Fibroblast of peridontal ligament (primary cell): ENCODE measurements at regions not wholly inside any gene's neighbourhood (a gene's known extent, or its start where the extent isn't known, plus 50 kb on each side); places are given as distances from the start of the nearest gene placed in this dataset.
"Not testable (repeated sequence)": the region's sequence is repeated elsewhere in the genome, so short reads cannot be mapped to it uniquely, and the experiment has no call there.

Experiments used
- DNase-seq: peaks from one replicate; pipeline ENCODE4 v3.0.0-alpha.2; 2010; ENCODE audit errors: extremely low read depth

DNA sequence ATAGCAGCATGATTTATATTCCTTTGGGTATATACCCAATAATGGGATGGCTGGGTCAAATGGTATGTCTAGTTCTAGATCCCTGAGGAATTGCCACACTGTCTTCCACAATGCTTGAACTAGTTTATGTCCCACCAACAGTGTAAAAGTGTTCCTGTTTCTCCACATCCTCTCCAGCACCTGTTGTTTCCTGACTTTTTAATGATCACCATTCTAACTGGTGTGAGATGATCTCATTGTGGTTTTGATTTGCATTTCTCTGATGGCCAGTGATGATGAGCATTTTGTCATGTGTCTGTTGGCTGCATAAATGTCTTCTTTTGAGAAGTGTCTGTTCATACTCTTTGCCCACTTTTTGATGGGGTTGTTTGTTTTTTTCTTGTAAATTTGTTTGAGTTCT is 54.0 kb upstream of the GPR89A start:
- not testable (repeated sequence) for DNase-seq

- DNase-seq = no peak
Measured at GRCh38 chr1:145545055-145545454, 62.7 kb upstream of the GPR89A start.

DNA sequence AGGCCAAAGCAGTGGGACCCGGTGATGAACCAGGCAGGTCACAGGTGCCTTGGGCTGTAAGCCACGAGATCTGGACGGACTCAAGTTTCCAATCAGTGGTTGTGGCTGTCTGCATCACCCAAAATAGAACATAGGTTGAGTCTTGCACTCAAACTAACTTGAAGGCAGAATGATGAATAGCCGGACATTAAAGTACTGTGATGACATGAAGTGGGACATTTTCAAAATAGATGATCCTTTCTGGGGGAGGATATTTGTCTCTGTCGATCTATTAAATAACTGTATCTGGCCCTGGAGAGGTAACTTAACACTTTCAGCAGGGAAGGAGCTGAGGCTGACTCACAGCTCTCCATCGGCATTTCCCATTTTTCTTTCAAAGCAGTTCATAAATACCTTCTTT is 66.1 kb upstream of the GPR89A start:
- DNase-seq = peak; percentile 18

- DNase-seq = peak; percentile 54
Measured at GRCh38 chr1:145541246-145541645, 66.5 kb upstream of the GPR89A start.

- DNase-seq = peak; percentile 48
Measured at GRCh38 chr1:145538118-145538882, 69.5 kb upstream of the GPR89A start.

DNA sequence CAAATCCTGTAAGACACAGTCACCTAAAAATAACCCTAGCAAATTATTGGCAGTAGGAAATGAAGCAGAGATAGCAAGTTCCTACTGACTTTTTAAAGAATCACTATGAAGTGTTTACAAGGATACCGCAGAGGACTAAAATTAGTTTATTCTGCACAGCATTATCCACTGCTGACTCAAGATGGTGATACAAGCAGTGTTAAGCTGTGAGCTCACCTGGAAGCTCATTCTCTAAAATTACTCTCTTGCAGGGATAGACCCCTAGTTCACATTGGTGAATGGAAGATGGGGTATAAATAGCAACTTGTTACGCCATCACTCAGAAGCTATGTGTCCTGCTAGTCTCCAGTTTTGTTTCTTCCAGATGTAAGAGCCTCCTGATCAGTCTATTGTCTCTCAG is 70.8 kb upstream of the GPR89A start:
- DNase-seq = peak; percentile 52

GRCh38 chr1:145535461-145535860 is 72.3 kb upstream of the GPR89A start:
- peak; percentile 43 for DNase-seq

GRCh38 chr1:145528068-145528564 is 79.7 kb upstream of the GPR89A start:
- not testable (repeated sequence) for DNase-seq

GRCh38 chr1:145520159-145520558 is 87.6 kb upstream of the GPR89A start:
- DNase-seq = not testable (repeated sequence)

DNA sequence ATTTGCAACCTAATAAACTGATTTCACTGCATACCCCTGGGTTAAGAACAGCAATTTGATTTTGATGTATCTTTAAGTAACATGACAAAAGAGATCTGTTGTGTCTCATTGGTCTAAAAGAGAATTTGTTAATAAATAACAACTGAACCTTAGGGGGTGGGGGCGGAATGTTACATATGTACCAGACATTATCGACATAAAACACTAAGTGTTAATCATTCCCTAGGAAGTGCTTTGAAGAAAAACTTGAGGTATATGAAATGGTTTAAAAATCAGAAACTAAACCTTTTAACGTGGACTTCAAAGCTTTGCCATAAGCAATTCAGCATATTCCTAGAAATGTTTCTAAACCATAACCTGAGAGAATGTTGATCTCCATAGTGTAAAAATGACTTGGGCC is 88.5 kb upstream of the GPR89A start:
- not testable (repeated sequence) for DNase-seq

- DNase-seq = not testable (repeated sequence)
Measured at GRCh38 chr1:145513017-145513416, 87.6 kb upstream of the NBPF20 start.

GRCh38 chr1:145508053-145508452 is 82.7 kb upstream of the NBPF20 start:
- not testable (repeated sequence) for DNase-seq

DNA sequence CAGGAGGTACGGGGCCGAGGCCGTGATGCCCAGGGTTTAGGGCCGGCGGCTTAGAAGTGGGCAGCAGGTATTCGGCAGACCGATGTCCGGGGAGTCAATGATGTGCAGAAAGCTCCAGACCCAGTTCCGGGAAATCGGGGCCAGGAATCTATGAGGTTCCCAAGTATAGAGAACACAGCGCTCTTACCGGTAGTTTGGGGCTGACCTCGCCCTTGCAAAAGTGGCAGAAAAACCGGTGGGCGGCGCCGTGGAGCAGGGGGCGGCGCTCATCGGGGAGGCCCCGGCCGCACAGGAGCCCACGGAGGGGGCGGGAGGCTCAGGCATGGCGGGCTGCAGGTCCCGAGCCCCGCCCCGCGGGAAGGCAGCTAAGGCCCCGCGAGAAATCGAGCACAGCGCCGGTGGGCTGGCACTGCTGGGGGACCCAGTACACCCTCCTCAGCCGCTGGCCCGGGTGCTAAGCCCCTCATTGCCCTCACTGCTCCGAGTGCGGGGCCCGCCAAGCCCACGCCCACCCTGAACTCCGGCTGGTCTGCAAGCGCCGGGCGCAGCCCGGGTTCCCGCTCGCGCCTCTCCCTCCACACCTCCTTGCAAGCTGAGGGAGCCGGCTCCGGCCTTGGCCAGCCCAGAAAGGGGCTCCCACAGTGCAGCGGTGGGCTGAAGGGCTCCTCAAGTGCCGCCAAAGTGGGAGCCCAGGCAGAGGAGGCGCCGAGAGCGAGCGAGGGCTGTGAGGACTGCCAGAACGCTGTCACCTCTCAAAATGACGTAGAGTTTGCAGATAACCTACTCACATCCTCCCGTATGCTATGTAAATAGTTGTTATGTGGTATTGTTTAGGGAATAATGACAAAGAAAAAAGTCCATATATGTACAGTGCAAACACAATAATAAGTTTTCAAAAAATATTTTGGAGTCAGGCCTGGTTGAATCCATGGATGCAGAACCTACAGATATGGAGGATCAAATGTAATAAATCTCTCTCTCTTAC is 80.6 kb upstream of the NBPF20 start:
- not testable (repeated sequence) for DNase-seq

- not testable (repeated sequence) for DNase-seq
Measured at GRCh38 chr1:145504834-145505413, 79.5 kb upstream of the NBPF20 start.

DNA sequence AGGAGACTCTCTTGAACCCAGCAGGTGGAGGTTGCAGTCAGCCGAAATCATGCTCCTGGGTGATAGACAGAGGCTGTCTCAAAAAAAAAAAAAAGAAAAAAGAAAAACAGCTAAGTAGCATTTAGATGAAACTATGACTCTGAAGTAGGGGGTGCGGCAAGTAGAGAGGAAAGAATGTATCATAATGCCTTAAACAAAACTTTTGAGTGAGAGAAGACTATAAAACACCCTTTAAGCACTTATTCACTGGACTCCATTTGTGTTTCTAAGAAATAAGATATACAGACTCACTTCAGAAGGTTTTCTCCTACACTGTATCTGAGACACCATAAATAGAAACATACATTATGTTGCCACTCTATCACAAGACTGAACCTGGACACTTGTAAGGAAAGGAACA is 78.9 kb upstream of the NBPF20 start:
- not testable (repeated sequence) for DNase-seq

DNA sequence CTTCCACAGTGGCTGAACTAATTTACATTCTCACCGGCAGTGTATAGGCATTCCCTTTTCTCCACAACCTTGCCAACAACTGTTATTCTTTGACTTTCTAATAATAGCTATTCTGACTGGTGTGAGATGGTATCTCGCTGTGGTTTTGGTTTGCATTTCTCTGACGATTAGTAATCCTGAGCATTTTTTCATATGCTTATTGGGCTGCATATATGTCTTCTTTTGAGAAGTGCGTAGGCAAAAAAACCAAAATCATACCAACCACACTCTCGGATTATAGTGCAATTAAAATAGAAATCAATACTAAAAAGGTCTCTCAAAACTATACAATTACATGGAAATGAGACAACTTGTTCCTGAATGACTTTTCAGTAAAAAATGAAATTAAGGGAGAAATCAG is 74.8 kb upstream of the NBPF20 start:
- DNase-seq = not testable (repeated sequence)

DNA sequence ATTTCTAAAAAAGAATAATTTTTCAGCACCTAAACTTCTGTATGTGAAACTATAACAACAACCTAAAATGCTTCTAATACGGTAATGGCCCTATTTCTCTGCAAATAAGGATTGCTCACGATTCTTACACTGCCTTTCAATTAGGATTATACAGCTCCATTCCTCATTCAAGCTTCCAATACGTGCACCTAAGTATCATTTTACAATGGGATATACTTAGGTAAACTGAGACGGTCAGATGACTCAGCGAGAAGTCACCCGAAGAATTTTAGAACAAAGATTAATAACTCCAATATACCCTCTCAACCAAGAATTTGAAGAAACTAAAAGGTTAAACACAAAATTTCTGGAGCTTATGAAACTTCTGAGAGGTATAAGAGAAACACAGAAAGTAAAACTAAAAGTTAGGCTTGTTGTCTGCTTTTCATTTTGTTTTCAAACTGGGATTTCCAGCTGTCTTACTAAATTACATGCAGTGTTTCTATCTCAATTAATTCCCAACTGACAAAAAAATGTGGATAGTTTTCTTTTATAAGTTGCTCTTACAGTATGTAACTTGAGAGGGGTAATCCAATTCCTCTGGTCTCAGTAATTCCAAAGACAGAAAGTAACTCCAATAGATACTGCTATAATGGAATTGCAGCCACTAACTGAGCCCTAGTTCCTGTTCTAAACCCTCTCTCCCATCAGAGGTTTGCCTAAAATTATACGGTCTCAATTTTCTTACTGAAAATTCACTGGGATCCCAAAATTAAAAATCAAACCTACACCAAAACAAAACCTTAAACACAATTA is 69.9 kb upstream of the NBPF20 start:
- DNase-seq = not testable (repeated sequence)

DNA sequence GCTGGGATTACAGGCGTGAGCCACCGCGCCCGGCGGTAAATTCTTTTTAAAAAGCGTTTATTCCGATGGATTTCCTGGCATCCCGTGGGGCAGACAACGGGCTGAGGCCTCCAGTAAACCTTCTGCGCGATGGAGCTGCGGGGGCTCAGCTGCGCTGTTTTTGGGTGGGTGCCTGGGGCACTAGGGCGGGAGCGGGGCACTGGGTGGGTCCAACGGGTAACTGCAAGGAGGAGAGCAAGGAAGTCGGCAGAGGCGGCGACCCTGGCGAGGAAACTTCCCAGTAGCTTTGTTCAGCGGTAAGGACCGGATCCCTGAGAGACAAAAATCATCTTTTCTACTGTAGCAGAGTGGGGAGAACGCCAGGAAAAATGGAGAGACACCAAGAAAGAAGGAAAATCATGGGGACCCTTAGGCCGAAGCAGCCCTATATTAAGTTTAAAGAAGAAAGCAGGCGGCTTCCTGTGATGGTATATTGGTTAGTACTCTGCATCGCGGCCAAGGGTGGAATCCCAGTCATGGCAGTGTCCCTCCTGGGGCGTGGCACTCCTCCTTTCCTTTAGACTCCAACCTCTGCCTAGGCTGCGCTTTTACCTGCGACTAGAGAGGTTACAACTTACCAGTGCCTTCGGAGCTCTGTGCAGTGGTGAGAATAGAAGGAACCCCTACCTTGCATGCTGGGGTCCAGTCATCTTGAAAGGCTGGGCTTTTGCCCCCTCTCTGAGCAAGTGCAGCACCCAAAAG is 63.0 kb upstream of the NBPF20 start:
- DNase-seq = not testable (repeated sequence)

DNA sequence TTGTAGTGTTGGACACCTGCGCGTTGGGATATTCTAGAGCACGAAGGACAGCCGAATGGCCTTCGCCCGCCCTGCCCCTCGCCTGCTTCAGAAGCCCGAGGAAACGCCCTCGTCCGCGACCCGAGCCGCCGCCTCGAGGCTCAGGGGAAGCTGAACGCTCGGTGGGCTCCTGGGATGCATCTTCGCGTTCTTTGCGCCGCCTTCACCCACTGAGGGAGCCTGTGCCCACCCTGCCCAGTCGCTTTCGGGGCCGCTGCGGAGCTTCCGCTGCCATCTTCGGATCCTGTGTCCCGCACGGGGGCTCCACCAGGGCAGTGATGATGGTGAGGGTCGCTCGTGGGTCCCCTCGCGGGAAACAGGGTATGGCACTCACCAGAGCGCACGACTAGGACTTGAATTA is 61.8 kb upstream of the NBPF20 start:
- not testable (repeated sequence) for DNase-seq

- not testable (repeated sequence) for DNase-seq
Measured at GRCh38 chr1:145484257-145484656, 58.9 kb upstream of the NBPF20 start.
